CD4-positive, alpha-beta T cell (primary cell): ENCODE measurements at regions not wholly inside any gene's neighbourhood (a gene's known extent, or its start where the extent isn't known, plus 50 kb on each side); places are given as distances from the start of the nearest gene placed in this dataset.

Source experiments
- ATAC-seq: fragments of 200-7000 bp; cut with Tn5 transposase; one replicate; pipeline ENCODE4 v1.10.0; 2022; ENCODE audit warnings: mild to moderate bottlenecking; ENCODE audit not compliant: poor library complexity
- CTCF ChIA-PET: fragments of 350-600 bp; sonication (Branson Sonifier 250); formaldehyde crosslinking; loops from one replicate; lab custom pipeline; 2021; ENCODE audit warnings: antibody characterized with exemption, inconsistent platforms; lab: Charles Lee
- POLR2A ChIA-PET: fragments of 350-600 bp; sonication (Branson Sonifier 250); formaldehyde crosslinking; loops from one replicate; lab custom pipeline; 2021; ENCODE audit warnings: antibody characterized with exemption, inconsistent platforms; lab: Charles Lee
- DNase-seq, 14 experiments: peaks; one replicate each; pipeline ENCODE4 v3.0.0-alpha.2; 2013 to 2020; ENCODE audit warnings: mixed read lengths in 2 of 14
- H3K27ac ChIP-seq, 2 donors: one replicate each; pipeline versions ENCODE4 v1.5.1 to v1.7.0; 2013; ENCODE audit warnings: low read length in 2 of 2, low read depth in 1 of 2, mild to moderate bottlenecking in 1 of 2
- H3K27me3 ChIP-seq, 2 experiments: 1 replicate in 1 of 2; 2 replicates in 1 of 2; pipeline versions ENCODE4 v1.6.1 to v1.7.0; 2013; ENCODE audit warnings: low read length in 2 of 2, control low read depth in 1 of 2, mild to moderate bottlenecking in 1 of 2, moderate library complexity in 1 of 2; ENCODE audit not compliant: insufficient read depth in 2 of 2, control insufficient read depth in 1 of 2
- H3K36me3 ChIP-seq: one replicate; pipeline ENCODE4 v1.6.1; 2013; ENCODE audit warnings: low read length, control low read depth; ENCODE audit not compliant: insufficient read depth
- H3K4me1 ChIP-seq: one replicate; pipeline ENCODE4 v1.6.1; 2013; ENCODE audit warnings: low read length, control low read depth; ENCODE audit not compliant: insufficient read depth
- H3K4me3 ChIP-seq: one replicate; pipeline ENCODE4 v1.5.1; 2013; ENCODE audit warnings: mild to moderate bottlenecking, low read length, moderate library complexity
- H3K9me3 ChIP-seq, 2 experiments: 1 replicate in 1 of 2; 2 replicates in 1 of 2; pipeline versions ENCODE4 v1.6.1 to v1.7.0; 2013; ENCODE audit warnings: low read length in 2 of 2, mild to moderate bottlenecking in 2 of 2, control low read depth in 1 of 2, moderate library complexity in 1 of 2; ENCODE audit not compliant: control insufficient read depth in 1 of 2, insufficient read depth in 1 of 2
- H3K27ac Mint-ChIP-seq: one replicate; pipeline ENCODE4 v1.8.0; 2020; ENCODE audit warnings: mixed read lengths
- H3K27me3 Mint-ChIP-seq: one replicate; pipeline ENCODE4 v1.8.0; 2021; ENCODE audit warnings: mixed read lengths
- H3K36me3 Mint-ChIP-seq: one replicate; pipeline ENCODE4 v1.8.0; 2021; ENCODE audit warnings: low read depth, mixed read lengths
- H3K4me1 Mint-ChIP-seq: one replicate; pipeline ENCODE4 v1.8.0; 2021; ENCODE audit warnings: low read depth, mixed read lengths
- H3K4me3 Mint-ChIP-seq: one replicate; pipeline ENCODE4 v1.8.0; 2020; ENCODE audit warnings: mild to moderate bottlenecking, mixed read lengths
- H3K9me3 Mint-ChIP-seq: one replicate; pipeline ENCODE4 v1.8.0; 2020; ENCODE audit warnings: mixed read lengths
- intact Hi-C, 2 experiments: fragments of 100-400 bp; cut with DNase I in 1 of 2; cut with micrococcal nuclease in 1 of 2; formaldehyde crosslinking; loops; one replicate each; pipeline versions ENCODE4 v1.15.1 to v1.9.0; 2023 to 2025; cut with DNase I, micrococcal nuclease
- TF ChIP-seq, protein P1 (sequence below): fragments of 200-600 bp; IDR thresholded peaks from one replicate; pipeline ENCODE4 v1.8.0; 2022; ENCODE audit warnings: antibody characterized with exemption, mild to moderate bottlenecking

DNA sequence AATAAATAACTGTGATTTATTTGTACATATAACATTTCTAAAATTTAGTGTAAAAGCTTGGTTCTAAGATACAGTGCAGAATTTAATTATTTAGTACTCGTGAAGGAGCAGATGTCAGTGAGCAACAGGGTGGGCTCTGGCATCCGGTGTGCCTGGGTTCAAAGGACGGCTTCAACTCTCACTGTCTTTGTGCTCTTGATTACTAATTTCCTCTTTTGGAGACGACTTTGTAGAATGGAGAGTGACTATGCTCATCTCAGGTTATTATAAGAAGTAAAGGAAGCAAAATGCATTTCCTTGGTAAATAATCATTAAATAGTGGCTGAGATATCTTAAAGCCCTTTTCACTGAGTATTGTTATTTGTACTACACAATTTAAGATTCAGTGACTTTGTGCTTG is 271.7 kb downstream of the ASXL3 start:
- H3K4me1 Mint-ChIP-seq, result no peaks in the 10 kb centered on the region
- H3K9me3 Mint-ChIP-seq, result peaks cover 3% of the 10 kb centered on the region
- Histone ChIP-seq H3K36me3 (no peaks in the 10 kb centered on the region), H3K9me3 (no peaks in the 10 kb centered on the region), H3K4me3 (no peak overlapping the region), H3K27me3 (no peaks in the 10 kb centered on the region), H3K4me1 (no peaks in the 10 kb centered on the region), H3K27ac (no peak overlapping the region)
- H3K4me3 Mint-ChIP-seq, result no peak overlapping the region
- POLR2A ChIA-PET, result no interaction called here
- CTCF ChIA-PET, result no interaction called here
- ATAC-seq (no peak), DNase-seq (no peak)
- TF ChIP-seq, protein P1, sequence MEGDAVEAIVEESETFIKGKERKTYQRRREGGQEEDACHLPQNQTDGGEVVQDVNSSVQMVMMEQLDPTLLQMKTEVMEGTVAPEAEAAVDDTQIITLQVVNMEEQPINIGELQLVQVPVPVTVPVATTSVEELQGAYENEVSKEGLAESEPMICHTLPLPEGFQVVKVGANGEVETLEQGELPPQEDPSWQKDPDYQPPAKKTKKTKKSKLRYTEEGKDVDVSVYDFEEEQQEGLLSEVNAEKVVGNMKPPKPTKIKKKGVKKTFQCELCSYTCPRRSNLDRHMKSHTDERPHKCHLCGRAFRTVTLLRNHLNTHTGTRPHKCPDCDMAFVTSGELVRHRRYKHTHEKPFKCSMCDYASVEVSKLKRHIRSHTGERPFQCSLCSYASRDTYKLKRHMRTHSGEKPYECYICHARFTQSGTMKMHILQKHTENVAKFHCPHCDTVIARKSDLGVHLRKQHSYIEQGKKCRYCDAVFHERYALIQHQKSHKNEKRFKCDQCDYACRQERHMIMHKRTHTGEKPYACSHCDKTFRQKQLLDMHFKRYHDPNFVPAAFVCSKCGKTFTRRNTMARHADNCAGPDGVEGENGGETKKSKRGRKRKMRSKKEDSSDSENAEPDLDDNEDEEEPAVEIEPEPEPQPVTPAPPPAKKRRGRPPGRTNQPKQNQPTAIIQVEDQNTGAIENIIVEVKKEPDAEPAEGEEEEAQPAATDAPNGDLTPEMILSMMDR, result no peak
- H3K36me3 Mint-ChIP-seq, result no peaks in the 10 kb centered on the region
- intact Hi-C loops, result no loop called here
- no peak overlapping the region for H3K27ac Mint-ChIP-seq
- H3K27me3 Mint-ChIP-seq, result no peaks in the 10 kb centered on the region

DNA sequence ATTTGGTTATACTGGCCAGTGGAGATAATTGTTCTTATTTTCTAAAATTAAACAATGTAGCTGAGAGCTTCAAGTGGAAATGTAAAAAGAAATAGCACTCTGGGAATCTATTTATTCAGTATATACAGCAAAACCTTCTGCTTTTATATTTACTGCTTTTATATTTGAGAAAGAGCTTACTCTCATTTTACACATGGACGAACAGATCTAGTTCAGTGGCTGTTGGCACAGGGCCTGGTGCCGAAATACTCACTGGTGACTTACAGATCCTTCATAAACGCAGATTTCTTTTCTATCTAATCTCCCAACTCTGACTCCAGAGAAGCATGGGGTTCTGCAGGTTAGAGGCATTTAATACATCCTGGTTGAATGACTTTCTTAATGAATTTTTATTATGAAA is 266.2 kb downstream of the ASXL3 start:
- no peaks in the 10 kb centered on the region for H3K27me3 Mint-ChIP-seq
- no peak overlapping the region for H3K27ac ChIP-seq
- intact Hi-C loops, result no loop called here
- H3K4me1 Mint-ChIP-seq, result no peaks in the 10 kb centered on the region
- H3K4me3 ChIP-seq, result no peak overlapping the region
- no peak overlapping the region for H3K4me3 Mint-ChIP-seq
- ChIA-PET POLR2A (no interaction called here), CTCF (no interaction called here)
- ATAC-seq (no peak), DNase-seq (no peak)
- TF ChIP-seq, protein P1, result no peak
- peaks cover 3% of the 10 kb centered on the region for H3K9me3 Mint-ChIP-seq
- no peak overlapping the region for H3K27ac Mint-ChIP-seq
- no peaks in the 10 kb centered on the region for H3K4me1 ChIP-seq
- no peaks in the 10 kb centered on the region for H3K27me3 ChIP-seq
- H3K36me3 ChIP-seq, result no peaks in the 10 kb centered on the region
- no peaks in the 10 kb centered on the region for H3K9me3 ChIP-seq
- H3K36me3 Mint-ChIP-seq, result no peaks in the 10 kb centered on the region

DNA sequence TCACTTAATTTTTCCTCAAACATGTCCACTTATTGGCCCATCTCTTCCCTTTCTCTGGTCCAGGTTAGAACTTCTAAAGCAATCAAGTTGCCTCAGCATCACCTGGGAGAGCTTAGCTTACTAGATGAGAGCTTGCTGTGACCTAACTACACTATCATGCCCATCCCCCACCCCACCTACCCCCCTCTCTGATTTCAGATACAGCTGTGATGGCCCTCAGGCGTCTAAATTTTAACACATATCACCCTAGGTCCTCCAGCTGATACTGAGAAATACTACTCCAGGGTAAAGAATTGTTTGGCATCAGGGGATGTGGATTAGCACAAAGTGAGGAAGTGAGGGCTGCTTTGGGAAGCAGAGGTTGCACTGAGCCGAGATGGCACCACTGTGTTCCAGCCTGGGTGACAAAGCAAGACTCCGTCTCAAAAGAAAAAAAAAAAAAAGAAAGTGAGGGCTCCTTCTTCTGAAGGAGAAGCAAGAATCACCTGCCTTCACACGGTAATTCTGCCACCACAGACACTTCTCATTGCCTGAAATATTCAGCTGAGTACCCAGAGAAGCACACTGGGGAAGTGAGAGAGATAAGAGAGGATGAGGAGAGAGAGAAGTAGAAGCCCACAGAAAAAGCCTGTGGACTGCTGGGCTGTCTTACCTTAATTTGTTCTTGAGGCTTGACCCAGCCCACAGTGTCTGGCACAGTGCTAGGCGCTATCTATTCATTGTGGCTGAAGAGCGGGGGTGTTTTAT is 263.4 kb downstream of the ASXL3 start:
- POLR2A ChIA-PET, result no interaction called here
- Histone ChIP-seq H3K36me3 (no peaks in the 10 kb centered on the region), H3K4me3 (no peak overlapping the region), H3K9me3 (no peaks in the 10 kb centered on the region), H3K27me3 (no peaks in the 10 kb centered on the region), H3K27ac (no peak overlapping the region), H3K4me1 (no peaks in the 10 kb centered on the region)
- no peak overlapping the region for H3K4me3 Mint-ChIP-seq
- ATAC-seq (no peak), DNase-seq (no peak)
- H3K4me1 Mint-ChIP-seq, result no peaks in the 10 kb centered on the region
- intact Hi-C loops, result no loop called here
- TF ChIP-seq, protein P1, result no peak
- no peaks in the 10 kb centered on the region for H3K36me3 Mint-ChIP-seq
- CTCF ChIA-PET, result no interaction called here
- no peaks in the 10 kb centered on the region for H3K27me3 Mint-ChIP-seq
- peaks cover 3% of the 10 kb centered on the region for H3K9me3 Mint-ChIP-seq
- no peak overlapping the region for H3K27ac Mint-ChIP-seq
